ENCODE measurements at regions not wholly inside any gene's neighbourhood (a gene's known extent, or its start where the extent isn't known, plus 50 kb on each side); places are given as distances from the start of the nearest gene placed in this dataset.
"Not testable (repeated sequence)": the region's sequence is repeated elsewhere in the genome, so short reads cannot be mapped to it uniquely, and the experiment has no call there.

- DNase-seq = no peak
Measured at GRCh38 chr14:25436906-25437305, 387.0 kb upstream of the STXBP6 start.

- no peak for DNase-seq
Measured at GRCh38 chr14:25436288-25436875, 386.4 kb upstream of the STXBP6 start.

- DNase-seq = no peak
Measured at GRCh38 chr14:25431211-25432076, 381.5 kb upstream of the STXBP6 start.

GRCh38 chr14:25430808-25431207 is 380.9 kb upstream of the STXBP6 start:
- no peak for DNase-seq

- no peak for DNase-seq
Measured at GRCh38 chr14:25412998-25413397, 363.1 kb upstream of the STXBP6 start.

- DNase-seq = peak; percentile 59
Measured at GRCh38 chr14:25411781-25412757, 362.1 kb upstream of the STXBP6 start.

- no peak for DNase-seq
Measured at GRCh38 chr14:25406818-25407217, 356.9 kb upstream of the STXBP6 start.

GRCh38 chr14:25400607-25401206 is 350.8 kb upstream of the STXBP6 start:
- DNase-seq = peak; percentile 61

- DNase-seq = no peak
Measured at GRCh38 chr14:25396128-25396527, 346.2 kb upstream of the STXBP6 start.

- no peak for DNase-seq
Measured at GRCh38 chr14:25394791-25395391, 344.9 kb upstream of the STXBP6 start.

GRCh38 chr14:25394356-25394755 is 344.4 kb upstream of the STXBP6 start:
- no peak for DNase-seq

- DNase-seq = no peak
Measured at GRCh38 chr14:25389948-25390347, 340.0 kb upstream of the STXBP6 start.

- DNase-seq = no peak
Measured at GRCh38 chr14:25381498-25381897, 331.6 kb upstream of the STXBP6 start.

- no peak for DNase-seq
Measured at GRCh38 chr14:25375639-25376038, 325.7 kb upstream of the STXBP6 start.

GRCh38 chr14:25371068-25371467 is 321.1 kb upstream of the STXBP6 start:
- no peak for DNase-seq

GRCh38 chr14:25370057-25370456 is 320.1 kb upstream of the STXBP6 start:
- DNase-seq = not testable (repeated sequence)

GRCh38 chr14:25358330-25358729 is 308.4 kb upstream of the STXBP6 start:
- no peak for DNase-seq

- DNase-seq = no peak
Measured at GRCh38 chr14:25351269-25351668, 301.3 kb upstream of the STXBP6 start.

GRCh38 chr14:25350802-25351201 is 300.9 kb upstream of the STXBP6 start:
- peak; percentile 13 for DNase-seq

- peak; percentile 62 for DNase-seq
Measured at GRCh38 chr14:25350021-25350420, 300.1 kb upstream of the STXBP6 start.

- DNase-seq = peak; percentile 37
Measured at GRCh38 chr14:25349269-25349668, 299.3 kb upstream of the STXBP6 start.

Measured in muscle of arm (tissue), 1 donor.